MM.1S (cell line): ENCODE measurements at regions not wholly inside any gene's neighbourhood (a gene's known extent, or its start where the extent isn't known, plus 50 kb on each side); places are given as distances from the start of the nearest gene placed in this dataset.

Experiments used
- CTCF ChIP-seq: fragments of 300-600 bp; sonication (generic); IDR thresholded peaks from 2 replicates; pipeline ENCODE4 v1.5.1; 2016; ENCODE audit warnings: antibody characterized with exemption, low read length, mixed read lengths
- EZH2 ChIP-seq: fragments of 300-600 bp; sonication (generic); optimal IDR thresholded peaks from 2 replicates; pipeline ENCODE3; 2017; ENCODE audit warnings: low read depth, mild to moderate bottlenecking, antibody characterized with exemption, low read length, mixed read lengths
- EZH2phosphoT487 ChIP-seq: fragments of 300-600 bp; sonication (generic); IDR thresholded peaks from 2 replicates; pipeline ENCODE4 v1.6.1; 2018; ENCODE audit warnings: antibody characterized with exemption, low read length

GRCh38 chr1:56123421-56123820, 455.9 kb downstream of the PLPP3 start:
- TF ChIP-seq CTCF (no peak), EZH2 (no peak), EZH2phosphoT487 (no peak)
